ENCODE measurements at regions not wholly inside any gene's neighbourhood (a gene's known extent, or its start where the extent isn't known, plus 50 kb on each side); places are given as distances from the start of the nearest gene placed in this dataset.
"Not testable (repeated sequence)": the region's sequence is repeated elsewhere in the genome, so short reads cannot be mapped to it uniquely, and the experiment has no call there.

GRCh38 chr7:65633587-65634404, 239.1 kb upstream of the VKORC1L1 start:
- H3K4me1 ChIP-seq (ENCODE audit: control insufficient read depth, insufficient read depth, low read length); H3K9me3 ChIP-seq (ENCODE audit: control insufficient read depth, insufficient read depth, low read length); H3K9ac ChIP-seq (ENCODE audit: low read depth, low read length); H3K4me3 ChIP-seq (ENCODE audit: low read depth, low read length); H3K27ac ChIP-seq (ENCODE audit: low read depth, low read length); H3K36me3 ChIP-seq (ENCODE audit: control insufficient read depth, insufficient read depth, low read length); H3K27me3 ChIP-seq (ENCODE audit: control insufficient read depth, insufficient read depth, low read length): not testable (repeated sequence)

DNA sequence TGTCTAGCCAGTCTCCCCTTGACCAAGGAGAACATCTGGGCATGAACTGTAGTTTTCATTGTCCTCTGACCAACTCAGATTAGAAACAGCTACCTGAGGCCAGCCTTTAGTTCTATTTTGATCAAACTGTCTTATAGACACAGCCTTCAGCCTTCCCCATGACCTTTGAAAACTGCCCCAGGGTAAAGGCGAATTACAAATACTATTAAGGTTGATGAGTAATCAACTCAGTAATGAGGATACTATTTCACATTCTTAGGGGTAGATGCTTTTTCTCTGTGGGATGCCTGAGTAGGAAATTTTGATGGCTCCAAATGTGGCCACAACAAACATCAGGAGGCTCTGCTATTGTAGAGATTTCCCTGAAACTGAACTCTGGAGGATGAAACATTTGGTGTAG, 234.0 kb upstream of the VKORC1L1 start:
- not testable (repeated sequence) for H3K4me1 ChIP-seq (ENCODE audit: control insufficient read depth, insufficient read depth, low read length); H3K36me3 ChIP-seq (ENCODE audit: control insufficient read depth, insufficient read depth, low read length); H3K4me3 ChIP-seq (ENCODE audit: low read depth, low read length); H3K27ac ChIP-seq (ENCODE audit: low read depth, low read length); H3K9ac ChIP-seq (ENCODE audit: low read depth, low read length); H3K27me3 ChIP-seq (ENCODE audit: control insufficient read depth, insufficient read depth, low read length); H3K9me3 ChIP-seq (ENCODE audit: control insufficient read depth, insufficient read depth, low read length)

GRCh38 chr7:65639717-65640116, 233.2 kb upstream of the VKORC1L1 start:
- not testable (repeated sequence) for H3K27ac ChIP-seq (ENCODE audit: low read depth, low read length); H3K4me3 ChIP-seq (ENCODE audit: low read depth, low read length); H3K9me3 ChIP-seq (ENCODE audit: control insufficient read depth, insufficient read depth, low read length); H3K4me1 ChIP-seq (ENCODE audit: control insufficient read depth, insufficient read depth, low read length); H3K36me3 ChIP-seq (ENCODE audit: control insufficient read depth, insufficient read depth, low read length); H3K9ac ChIP-seq (ENCODE audit: low read depth, low read length); H3K27me3 ChIP-seq (ENCODE audit: control insufficient read depth, insufficient read depth, low read length)

GRCh38 chr7:65643498-65643897, 229.4 kb upstream of the VKORC1L1 start:
- not testable (repeated sequence) for H3K27me3 ChIP-seq (ENCODE audit: control insufficient read depth, insufficient read depth, low read length)

GRCh38 chr7:65647153-65647964, 225.5 kb upstream of the VKORC1L1 start:
- H3K27me3 ChIP-seq (ENCODE audit: control insufficient read depth, insufficient read depth, low read length); H3K9ac ChIP-seq (ENCODE audit: low read depth, low read length); H3K27ac ChIP-seq (ENCODE audit: low read depth, low read length); H3K4me1 ChIP-seq (ENCODE audit: control insufficient read depth, insufficient read depth, low read length); H3K36me3 ChIP-seq (ENCODE audit: control insufficient read depth, insufficient read depth, low read length); H3K9me3 ChIP-seq (ENCODE audit: control insufficient read depth, insufficient read depth, low read length); H3K4me3 ChIP-seq (ENCODE audit: low read depth, low read length): not testable (repeated sequence)

More at GRCh38 chr7:65643498-65643897, 229.4 kb upstream of the VKORC1L1 start:
- H3K4me1 ChIP-seq (ENCODE audit: control insufficient read depth, insufficient read depth, low read length); H3K9me3 ChIP-seq (ENCODE audit: control insufficient read depth, insufficient read depth, low read length); H3K27ac ChIP-seq (ENCODE audit: low read depth, low read length); H3K4me3 ChIP-seq (ENCODE audit: low read depth, low read length); H3K9ac ChIP-seq (ENCODE audit: low read depth, low read length); H3K36me3 ChIP-seq (ENCODE audit: control insufficient read depth, insufficient read depth, low read length): not testable (repeated sequence)

DNA sequence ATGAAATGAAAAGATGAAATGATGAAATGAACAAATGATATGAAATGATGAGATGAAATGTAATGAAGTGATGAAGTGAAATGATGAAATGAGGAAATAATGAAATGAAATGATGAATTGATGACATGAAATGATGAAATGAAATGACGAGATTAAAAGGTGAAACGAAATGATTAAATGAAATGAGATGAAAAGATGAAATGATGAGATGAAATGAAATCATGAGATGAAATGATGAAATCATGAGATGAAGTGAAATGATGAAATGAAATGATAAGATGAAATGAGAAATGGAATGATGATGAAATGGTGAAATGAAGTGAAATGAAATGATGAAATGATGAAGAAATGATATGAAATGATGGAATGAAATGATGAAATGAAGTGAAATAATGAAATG, 221.7 kb upstream of the VKORC1L1 start:
- H3K9ac ChIP-seq (ENCODE audit: low read depth, low read length); H3K4me3 ChIP-seq (ENCODE audit: low read depth, low read length): not testable (repeated sequence)

GRCh38 chr7:65651826-65652592, 220.9 kb upstream of the VKORC1L1 start:
- not testable (repeated sequence) for H3K27ac ChIP-seq (ENCODE audit: low read depth, low read length); H3K9ac ChIP-seq (ENCODE audit: low read depth, low read length); H3K4me1 ChIP-seq (ENCODE audit: control insufficient read depth, insufficient read depth, low read length); H3K36me3 ChIP-seq (ENCODE audit: control insufficient read depth, insufficient read depth, low read length); H3K9me3 ChIP-seq (ENCODE audit: control insufficient read depth, insufficient read depth, low read length); H3K27me3 ChIP-seq (ENCODE audit: control insufficient read depth, insufficient read depth, low read length); H3K4me3 ChIP-seq (ENCODE audit: low read depth, low read length)

More for the DNA sequence above, 221.7 kb upstream of the VKORC1L1 start:
- not testable (repeated sequence) for H3K4me1 ChIP-seq (ENCODE audit: control insufficient read depth, insufficient read depth, low read length); H3K9me3 ChIP-seq (ENCODE audit: control insufficient read depth, insufficient read depth, low read length); H3K27ac ChIP-seq (ENCODE audit: low read depth, low read length); H3K27me3 ChIP-seq (ENCODE audit: control insufficient read depth, insufficient read depth, low read length); H3K36me3 ChIP-seq (ENCODE audit: control insufficient read depth, insufficient read depth, low read length)

DNA sequence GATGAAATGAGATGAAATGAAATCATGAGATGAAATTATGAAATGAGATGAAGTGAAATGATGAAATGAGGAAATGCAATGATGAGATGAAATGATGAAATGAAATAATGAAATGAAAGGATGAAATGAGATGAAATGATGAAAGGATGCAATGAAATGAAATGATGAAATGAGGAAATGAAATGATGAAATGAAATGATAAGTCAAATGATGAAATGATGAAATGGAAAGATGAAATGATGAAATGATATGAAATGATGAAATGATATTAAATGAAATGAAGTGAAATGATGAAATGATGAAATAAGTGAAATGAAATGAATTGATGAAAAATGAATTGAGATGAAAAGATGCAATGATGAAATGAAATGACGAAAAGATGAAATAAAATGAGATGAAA, 220.2 kb upstream of the VKORC1L1 start:
- H3K9me3 ChIP-seq (ENCODE audit: control insufficient read depth, insufficient read depth, low read length); H3K27me3 ChIP-seq (ENCODE audit: control insufficient read depth, insufficient read depth, low read length); H3K4me1 ChIP-seq (ENCODE audit: control insufficient read depth, insufficient read depth, low read length); H3K9ac ChIP-seq (ENCODE audit: low read depth, low read length); H3K36me3 ChIP-seq (ENCODE audit: control insufficient read depth, insufficient read depth, low read length); H3K4me3 ChIP-seq (ENCODE audit: low read depth, low read length); H3K27ac ChIP-seq (ENCODE audit: low read depth, low read length): not testable (repeated sequence)

- H3K4me3 ChIP-seq (ENCODE audit: low read depth, low read length); H3K9ac ChIP-seq (ENCODE audit: low read depth, low read length); H3K4me1 ChIP-seq (ENCODE audit: control insufficient read depth, insufficient read depth, low read length); H3K36me3 ChIP-seq (ENCODE audit: control insufficient read depth, insufficient read depth, low read length); H3K9me3 ChIP-seq (ENCODE audit: control insufficient read depth, insufficient read depth, low read length); H3K27ac ChIP-seq (ENCODE audit: low read depth, low read length); H3K27me3 ChIP-seq (ENCODE audit: control insufficient read depth, insufficient read depth, low read length): not testable (repeated sequence)
These were observed 216.2 kb upstream of the VKORC1L1 start for GRCh38 chr7:65656494-65657188.

- H3K27me3 ChIP-seq (ENCODE audit: control insufficient read depth, insufficient read depth, low read length); H3K4me1 ChIP-seq (ENCODE audit: control insufficient read depth, insufficient read depth, low read length); H3K36me3 ChIP-seq (ENCODE audit: control insufficient read depth, insufficient read depth, low read length); H3K4me3 ChIP-seq (ENCODE audit: low read depth, low read length); H3K9ac ChIP-seq (ENCODE audit: low read depth, low read length); H3K9me3 ChIP-seq (ENCODE audit: control insufficient read depth, insufficient read depth, low read length); H3K27ac ChIP-seq (ENCODE audit: low read depth, low read length): not testable (repeated sequence)
These were observed 189.5 kb upstream of the VKORC1L1 start for GRCh38 chr7:65683362-65683761.

Measured in HUES48 (cell line).